Stimulated activated CD4-positive, alpha-beta T cell treated with anti-CD3 and anti-CD28 coated beads, Interleukin-4, amount 100 ng/mL, for 24 hours (primary cell): ENCODE measurements at regions not wholly inside any gene's neighbourhood (a gene's known extent, or its start where the extent isn't known, plus 50 kb on each side); places are given as distances from the start of the nearest gene placed in this dataset.
"Not testable (repeated sequence)": the region's sequence is repeated elsewhere in the genome, so short reads cannot be mapped to it uniquely, and the experiment has no call there.

Experiments used
- DNase-seq: peaks from one replicate; pipeline ENCODE4 v3.0.0-alpha.2; 2020

GRCh38 chr6:85069577-85069976 lies 305.2 kb upstream of the TBX18 start:
- no peak for DNase-seq

- DNase-seq: no peak
Measured at GRCh38 chr6:85068221-85068620, 303.8 kb upstream of the TBX18 start.

GRCh38 chr6:85066266-85066665 lies 301.9 kb upstream of the TBX18 start:
- DNase-seq: no peak

- DNase-seq: no peak
Measured at GRCh38 chr6:85065831-85066230, 301.4 kb upstream of the TBX18 start.

- DNase-seq: no peak
Measured at GRCh38 chr6:85063611-85064010, 299.2 kb upstream of the TBX18 start.

- no peak for DNase-seq
Measured at GRCh38 chr6:85062884-85063283, 298.5 kb upstream of the TBX18 start.

- no peak for DNase-seq
Measured at GRCh38 chr6:85058806-85059205, 294.4 kb upstream of the TBX18 start.

GRCh38 chr6:85050149-85050548 lies 285.8 kb upstream of the TBX18 start:
- DNase-seq: no peak

GRCh38 chr6:85049282-85049681 lies 284.9 kb upstream of the TBX18 start:
- DNase-seq: no peak

GRCh38 chr6:85047818-85048217 lies 283.4 kb upstream of the TBX18 start:
- no peak for DNase-seq

GRCh38 chr6:85045767-85046166 lies 281.4 kb upstream of the TBX18 start:
- DNase-seq: not testable (repeated sequence)

- no peak for DNase-seq
Measured at GRCh38 chr6:85044361-85044760, 280.0 kb upstream of the TBX18 start.

- no peak for DNase-seq
Measured at GRCh38 chr6:85041376-85041775, 277.0 kb upstream of the TBX18 start.

GRCh38 chr6:85037221-85037620 lies 272.8 kb upstream of the TBX18 start:
- no peak for DNase-seq

GRCh38 chr6:85035766-85036165 lies 271.4 kb upstream of the TBX18 start:
- no peak for DNase-seq

- DNase-seq: no peak
Measured at GRCh38 chr6:85033547-85033946, 269.1 kb upstream of the TBX18 start.

GRCh38 chr6:85026021-85026420 lies 261.6 kb upstream of the TBX18 start:
- no peak for DNase-seq

GRCh38 chr6:85023721-85024120 lies 259.3 kb upstream of the TBX18 start:
- DNase-seq: no peak

- no peak for DNase-seq
Measured at GRCh38 chr6:85017352-85017751, 253.0 kb upstream of the TBX18 start.

- DNase-seq: no peak
Measured at GRCh38 chr6:85016726-85017125, 252.3 kb upstream of the TBX18 start.

GRCh38 chr6:85015396-85015990 lies 251.1 kb upstream of the TBX18 start:
- DNase-seq: no peak

- DNase-seq: no peak
Measured at GRCh38 chr6:85010865-85011264, 246.5 kb upstream of the TBX18 start.

GRCh38 chr6:85008296-85009009 lies 244.1 kb upstream of the TBX18 start:
- DNase-seq: no peak

GRCh38 chr6:85006362-85006761 lies 242.0 kb upstream of the TBX18 start:
- no peak for DNase-seq

- no peak for DNase-seq
Measured at GRCh38 chr6:85005494-85005893, 241.1 kb upstream of the TBX18 start.
